SU-DHL-6 (cell line): ENCODE measurements at regions not wholly inside any gene's neighbourhood (a gene's known extent, or its start where the extent isn't known, plus 50 kb on each side); places are given as distances from the start of the nearest gene placed in this dataset.

Source experiments
- EZH2phosphoT487 ChIP-seq: fragments of 200-600 bp; sonication (generic), shearing (Covaris generic); conservative IDR thresholded peaks from 2 replicates; pipeline ENCODE4 v1.6.1; 2018; ENCODE audit warnings: mild to moderate bottlenecking, antibody characterized with exemption, low read length, moderate library complexity, mixed read lengths
- TF ChIP-seq, protein P1 (sequence below): fragments of 200-600 bp; sonication (generic); IDR thresholded peaks from one replicate; pipeline ENCODE4 v1.5.1; 2017; ENCODE audit warnings: antibody characterized with exemption, mild to moderate bottlenecking, low read length, moderate library complexity; ENCODE audit not compliant: insufficient read depth, poor library complexity, severe bottlenecking

DNA sequence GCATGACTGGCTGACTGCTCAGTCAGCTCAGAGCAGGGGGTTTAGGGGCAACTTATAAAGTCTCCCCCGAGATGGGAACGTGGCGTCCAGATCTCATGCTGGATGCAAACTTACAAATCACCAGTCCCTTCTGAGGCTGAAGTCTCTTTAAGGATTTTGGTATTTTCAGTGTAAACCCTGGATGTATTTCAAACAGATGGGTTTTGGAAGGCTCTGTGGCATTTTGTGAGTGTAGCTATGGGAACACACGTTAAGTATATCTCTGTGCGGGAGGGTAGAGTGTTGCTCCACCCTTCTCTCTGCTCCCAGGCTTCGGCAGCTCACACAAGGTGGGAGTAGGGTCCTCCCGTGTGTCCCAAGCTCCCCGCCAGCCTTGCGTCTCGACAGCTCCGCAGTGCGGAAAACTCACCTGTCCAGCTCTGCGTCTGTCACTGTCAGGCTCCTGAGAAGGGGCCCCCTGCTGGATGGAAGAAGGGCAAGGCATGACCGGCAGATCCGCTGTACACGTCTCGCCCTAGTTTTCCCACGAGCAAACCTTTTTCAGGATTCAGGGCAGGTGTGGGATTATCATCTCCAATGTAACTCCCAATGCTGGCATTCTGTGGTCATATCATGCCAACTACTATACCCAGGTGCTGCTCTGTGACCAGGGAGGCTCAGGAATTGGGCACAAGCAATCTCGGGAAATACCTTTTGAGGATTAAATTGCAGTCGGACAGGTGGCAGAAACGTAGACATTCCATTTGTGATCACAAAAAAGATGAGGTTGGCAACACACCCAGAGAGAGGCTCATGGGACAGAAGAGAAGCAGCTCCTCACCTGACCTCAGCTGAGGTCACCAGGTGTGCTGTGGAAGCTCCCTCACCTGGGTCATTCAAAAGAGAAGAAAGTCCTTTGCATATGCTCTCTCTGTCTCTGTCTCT, 313.9 kb upstream of the B3GAT1 start:
- TF ChIP-seq, protein P1, sequence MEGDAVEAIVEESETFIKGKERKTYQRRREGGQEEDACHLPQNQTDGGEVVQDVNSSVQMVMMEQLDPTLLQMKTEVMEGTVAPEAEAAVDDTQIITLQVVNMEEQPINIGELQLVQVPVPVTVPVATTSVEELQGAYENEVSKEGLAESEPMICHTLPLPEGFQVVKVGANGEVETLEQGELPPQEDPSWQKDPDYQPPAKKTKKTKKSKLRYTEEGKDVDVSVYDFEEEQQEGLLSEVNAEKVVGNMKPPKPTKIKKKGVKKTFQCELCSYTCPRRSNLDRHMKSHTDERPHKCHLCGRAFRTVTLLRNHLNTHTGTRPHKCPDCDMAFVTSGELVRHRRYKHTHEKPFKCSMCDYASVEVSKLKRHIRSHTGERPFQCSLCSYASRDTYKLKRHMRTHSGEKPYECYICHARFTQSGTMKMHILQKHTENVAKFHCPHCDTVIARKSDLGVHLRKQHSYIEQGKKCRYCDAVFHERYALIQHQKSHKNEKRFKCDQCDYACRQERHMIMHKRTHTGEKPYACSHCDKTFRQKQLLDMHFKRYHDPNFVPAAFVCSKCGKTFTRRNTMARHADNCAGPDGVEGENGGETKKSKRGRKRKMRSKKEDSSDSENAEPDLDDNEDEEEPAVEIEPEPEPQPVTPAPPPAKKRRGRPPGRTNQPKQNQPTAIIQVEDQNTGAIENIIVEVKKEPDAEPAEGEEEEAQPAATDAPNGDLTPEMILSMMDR = no peak
- TF ChIP-seq EZH2phosphoT487 = no peak
